DND-41 (cell line): ENCODE measurements at regions not wholly inside any gene's neighbourhood (a gene's known extent, or its start where the extent isn't known, plus 50 kb on each side); places are given as distances from the start of the nearest gene placed in this dataset.
"Not testable (repeated sequence)": the region's sequence is repeated elsewhere in the genome, so short reads cannot be mapped to it uniquely, and the experiment has no call there.

Experiments used
- ATAC-seq: fragments of 200-7000 bp; cut with Tn5 transposase; 3 replicates; pipeline ENCODE4 v1.9.1; 2021; ENCODE audit warnings: low read depth; ENCODE audit not compliant: insufficient read depth
- DNase-seq: peaks from one replicate; pipeline ENCODE4 v3.0.0-alpha.2; 2020
- H2AFZ ChIP-seq: 2 replicates; pipeline ENCODE4 v1.6.0; 2012; ENCODE audit warnings: low read depth, low read length
- H3K27ac ChIP-seq: 2 replicates; pipeline ENCODE4 v1.5.1; 2012; ENCODE audit warnings: low read length, inconsistent platforms
- H3K27me3 ChIP-seq: fragments of 200-600 bp; sonication (generic); 2 replicates; pipeline ENCODE4 v1.6.0; 2012; ENCODE audit warnings: low read length, mild to moderate bottlenecking, inconsistent platforms; ENCODE audit not compliant: insufficient read depth, poor library complexity
- H3K36me3 ChIP-seq: 2 replicates; pipeline ENCODE4 v1.5.1; 2012; ENCODE audit warnings: low read length, inconsistent platforms; ENCODE audit not compliant: insufficient read depth
- H3K4me1 ChIP-seq: 2 replicates; pipeline ENCODE4 v1.5.1; 2012; ENCODE audit warnings: mild to moderate bottlenecking, low read length; ENCODE audit not compliant: insufficient read depth
- H3K4me2 ChIP-seq: 2 replicates; pipeline ENCODE4 v1.6.0; 2012; ENCODE audit warnings: mild to moderate bottlenecking, moderate library complexity, low read length, inconsistent platforms; ENCODE audit not compliant: insufficient read depth
- H3K4me3 ChIP-seq, 2 experiments: fragments of 200-600 bp in 1 of 2; shearing (Covaris generic) in 1 of 2; 2 replicates each; pipeline ENCODE4 v1.5.1; 2012 to 2016; ENCODE audit warnings: inconsistent platforms in 2 of 2, low read length in 2 of 2, mild to moderate bottlenecking in 2 of 2, low read depth in 1 of 2, moderate library complexity in 1 of 2
- H3K79me2 ChIP-seq: 2 replicates; pipeline ENCODE4 v1.6.0; 2012; ENCODE audit warnings: low read length, inconsistent platforms; ENCODE audit not compliant: insufficient read depth
- H3K9ac ChIP-seq: 2 replicates; pipeline ENCODE4 v1.6.0; 2012; ENCODE audit warnings: low read depth, mild to moderate bottlenecking, inconsistent platforms, low read length, moderate library complexity
- H3K9me3 ChIP-seq: 2 replicates; pipeline ENCODE4 v1.5.1; 2012; ENCODE audit warnings: low read length, moderate library complexity, mild to moderate bottlenecking, inconsistent platforms; ENCODE audit not compliant: insufficient read depth, severe bottlenecking
- H4K20me1 ChIP-seq: 2 replicates; pipeline ENCODE4 v1.6.0; 2012; ENCODE audit warnings: low read length; ENCODE audit not compliant: insufficient read depth
- EZH2 ChIP-seq: IDR thresholded peaks from 3 replicates; pipeline ENCODE4 v1.6.1; 2012; ENCODE audit warnings: borderline replicate concordance, low read depth, mild to moderate bottlenecking, moderate library complexity, low read length, inconsistent platforms; ENCODE audit not compliant: severe bottlenecking
- TF ChIP-seq, protein P1 (sequence below): IDR thresholded peaks from 2 replicates; pipeline ENCODE4 v1.5.1; 2012; ENCODE audit warnings: borderline replicate concordance, low read length, moderate library complexity, mild to moderate bottlenecking; ENCODE audit not compliant: poor library complexity, severe bottlenecking; ENCODE audit errors: extremely low read depth

DNA sequence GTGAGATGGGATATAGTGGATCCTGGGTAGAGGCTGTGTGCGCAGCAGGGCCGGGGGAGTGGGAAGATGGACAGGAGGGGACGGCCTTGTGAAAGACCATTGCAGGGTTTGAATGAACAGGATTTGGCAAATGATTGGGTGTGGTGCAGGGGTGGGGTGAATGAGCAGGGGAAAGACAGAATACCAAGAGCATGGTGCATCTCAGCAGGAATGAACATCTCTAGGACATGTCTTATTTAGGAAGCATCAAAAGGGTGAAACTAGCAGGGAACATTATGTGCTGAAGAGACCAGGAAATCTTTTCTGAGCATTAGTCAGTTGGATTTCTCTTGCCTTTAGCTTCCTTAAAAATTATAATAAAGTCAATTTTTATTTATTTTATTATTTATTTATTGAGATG is 60.6 kb upstream of the SLC2A1 start:
- H2AFZ ChIP-seq, result no peak overlapping the region
- H3K4me3 ChIP-seq, result no peak overlapping the region
- H3K36me3 ChIP-seq, result no peaks in the 10 kb centered on the region
- no peak for TF ChIP-seq EZH2
- TF ChIP-seq, protein P1, sequence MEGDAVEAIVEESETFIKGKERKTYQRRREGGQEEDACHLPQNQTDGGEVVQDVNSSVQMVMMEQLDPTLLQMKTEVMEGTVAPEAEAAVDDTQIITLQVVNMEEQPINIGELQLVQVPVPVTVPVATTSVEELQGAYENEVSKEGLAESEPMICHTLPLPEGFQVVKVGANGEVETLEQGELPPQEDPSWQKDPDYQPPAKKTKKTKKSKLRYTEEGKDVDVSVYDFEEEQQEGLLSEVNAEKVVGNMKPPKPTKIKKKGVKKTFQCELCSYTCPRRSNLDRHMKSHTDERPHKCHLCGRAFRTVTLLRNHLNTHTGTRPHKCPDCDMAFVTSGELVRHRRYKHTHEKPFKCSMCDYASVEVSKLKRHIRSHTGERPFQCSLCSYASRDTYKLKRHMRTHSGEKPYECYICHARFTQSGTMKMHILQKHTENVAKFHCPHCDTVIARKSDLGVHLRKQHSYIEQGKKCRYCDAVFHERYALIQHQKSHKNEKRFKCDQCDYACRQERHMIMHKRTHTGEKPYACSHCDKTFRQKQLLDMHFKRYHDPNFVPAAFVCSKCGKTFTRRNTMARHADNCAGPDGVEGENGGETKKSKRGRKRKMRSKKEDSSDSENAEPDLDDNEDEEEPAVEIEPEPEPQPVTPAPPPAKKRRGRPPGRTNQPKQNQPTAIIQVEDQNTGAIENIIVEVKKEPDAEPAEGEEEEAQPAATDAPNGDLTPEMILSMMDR, result no peak
- H3K4me2 ChIP-seq, result no peak overlapping the region
- H3K9ac ChIP-seq, result no peak overlapping the region
- H3K27ac ChIP-seq, result no peak overlapping the region
- H3K27me3 ChIP-seq, result peaks cover 4% of the 10 kb centered on the region
- no peaks in the 10 kb centered on the region for H3K4me1 ChIP-seq
- H4K20me1 ChIP-seq, result no peaks in the 10 kb centered on the region
- H3K9me3 ChIP-seq, result no peaks in the 10 kb centered on the region
- no peaks in the 10 kb centered on the region for H3K79me2 ChIP-seq
- DNase-seq, result no peak
- ATAC-seq, result no peak

DNA sequence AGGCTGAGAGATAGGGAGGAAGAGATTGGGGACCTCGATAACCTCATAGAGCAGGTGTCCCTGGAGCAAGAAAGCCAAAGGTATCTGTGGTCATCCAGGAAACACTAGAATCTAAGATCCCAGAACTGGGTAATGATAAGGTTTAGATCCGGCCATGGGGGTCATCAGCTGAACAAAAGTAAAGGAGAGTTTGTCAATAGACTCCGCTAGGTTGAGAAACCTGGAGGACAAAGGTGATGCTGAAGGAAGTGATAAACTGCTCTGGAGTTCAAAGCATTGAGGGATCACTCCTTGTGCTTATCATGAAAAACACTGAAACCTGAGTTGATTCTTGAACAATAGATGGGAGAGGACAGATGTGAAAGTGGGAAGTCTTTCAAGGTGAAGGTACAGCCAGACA is 59.5 kb upstream of the SLC2A1 start:
- H3K4me2 ChIP-seq, result no peak overlapping the region

GRCh38 chr1:43015269-43015668 is 56.6 kb upstream of the SLC2A1 start:
- no peak overlapping the region for H3K4me2 ChIP-seq
- no peaks in the 10 kb centered on the region for H3K36me3 ChIP-seq
- no peak overlapping the region for H2AFZ ChIP-seq
- TF ChIP-seq, protein P1, result no peak
- no peak for TF ChIP-seq EZH2
- ATAC-seq (no peak), DNase-seq (no peak)
- no peak overlapping the region for H3K4me3 ChIP-seq
- no peaks in the 10 kb centered on the region for H3K4me1 ChIP-seq
- H3K27ac ChIP-seq, result no peak overlapping the region
- no peak overlapping the region for H3K9ac ChIP-seq
- no peaks in the 10 kb centered on the region for H4K20me1 ChIP-seq
- no peaks in the 10 kb centered on the region for H3K9me3 ChIP-seq
- H3K27me3 ChIP-seq, result peaks cover 8% of the 10 kb centered on the region
- H3K79me2 ChIP-seq, result no peaks in the 10 kb centered on the region

More for the DNA sequence above, 59.5 kb upstream of the SLC2A1 start:
- Histone ChIP-seq H3K4me3 (no peak overlapping the region), H2AFZ (no peak overlapping the region), H3K27me3 (peaks cover 7% of the 10 kb centered on the region), H3K36me3 (no peaks in the 10 kb centered on the region), H3K9ac (no peak overlapping the region), H3K79me2 (no peaks in the 10 kb centered on the region), H4K20me1 (no peaks in the 10 kb centered on the region), H3K27ac (no peak overlapping the region), H3K9me3 (no peaks in the 10 kb centered on the region), H3K4me1 (no peaks in the 10 kb centered on the region)
- DNase-seq (no peak), ATAC-seq (no peak)
- TF ChIP-seq, protein P1, result no peak
- no peak for TF ChIP-seq EZH2

DNA sequence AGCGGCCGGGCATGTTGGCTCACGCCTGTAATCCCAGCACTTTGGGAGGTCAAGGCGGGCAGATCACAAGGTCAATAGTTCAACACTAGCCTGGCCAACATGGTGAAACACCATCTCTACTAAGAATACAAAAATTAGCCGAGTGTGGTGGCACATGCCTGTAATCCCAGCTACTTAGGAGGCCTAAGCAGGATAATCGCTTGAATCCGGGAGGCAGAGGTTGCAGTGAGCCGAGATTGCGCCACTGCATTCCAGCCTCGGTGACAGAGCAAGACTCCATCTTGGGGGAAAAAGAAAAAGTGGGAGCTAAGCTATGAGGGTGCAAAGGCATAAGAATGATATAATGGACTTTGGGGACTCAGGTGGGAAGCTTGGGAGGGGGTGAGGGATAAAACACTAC is 55.9 kb upstream of the SLC2A1 start:
- not testable (repeated sequence) for H3K27ac ChIP-seq, H3K4me2 ChIP-seq, H3K36me3 ChIP-seq, H3K27me3 ChIP-seq, DNase-seq, H4K20me1 ChIP-seq, H3K4me1 ChIP-seq, H2AFZ ChIP-seq, H3K4me3 ChIP-seq, H3K79me2 ChIP-seq, ATAC-seq, H3K9ac ChIP-seq, H3K9me3 ChIP-seq
